Heart left ventricle (tissue), 13 donors: ENCODE measurements at regions not wholly inside any gene's neighbourhood (a gene's known extent, or its start where the extent isn't known, plus 50 kb on each side); places are given as distances from the start of the nearest gene placed in this dataset.

Experiments
- POLR2A ChIP-seq, 2 donors: fragments of 450-650 bp; IDR thresholded peaks; one replicate each; pipeline ENCODE4 v1.6.1; 2017; ENCODE audit warnings: antibody characterized with exemption in 2 of 2, mild to moderate bottlenecking in 2 of 2, moderate library complexity in 2 of 2
- TF ChIP-seq, protein P1 (sequence below), 12 donors: fragments of 200-600 bp; sonication (generic) in 4 of 12; IDR thresholded peaks; one replicate each; pipeline versions ENCODE4 v1.5.0 to v1.8.0; 2018 to 2022; ENCODE audit warnings: antibody characterized with exemption in 12 of 12, mild to moderate bottlenecking in 5 of 12
- donor health status: ischemic (EF 13 %, LVEDD 7.1; RV severe dilation, severe dysfunction).
- donor health status: DM: no; HTN: yes; CAD: no.
- donor health status: DM: no; HTN: no; CAD: no.
- donor health status: ischemic (EF 25% LVEDD 6.9; RV normal size, moderate dysfunction).
- donor health status: ischemic (EF 25% LVEDD 5.7; RV mildly dilated, moderate dysfunction).
- donor health status: ischemic (EF 35%, LVEDD 5.7; RV mildly dilated, moderate dysfunction).
- donor health status: nonischemic (EF 11% LVEDD 7.7; RV severe dilation, severe dysfunction).
- donor health status: DM: yes; HTN: yes; CAD: no.
- donor health status: PGD.
- donor health status: ischemic (EF 29% LVEDD 5.4; RV normal size, mild dysfunction).
- donor health status: nonischemic (EF 23%, LVEDD 6.1; RV moderate dilation, normal function).

DNA sequence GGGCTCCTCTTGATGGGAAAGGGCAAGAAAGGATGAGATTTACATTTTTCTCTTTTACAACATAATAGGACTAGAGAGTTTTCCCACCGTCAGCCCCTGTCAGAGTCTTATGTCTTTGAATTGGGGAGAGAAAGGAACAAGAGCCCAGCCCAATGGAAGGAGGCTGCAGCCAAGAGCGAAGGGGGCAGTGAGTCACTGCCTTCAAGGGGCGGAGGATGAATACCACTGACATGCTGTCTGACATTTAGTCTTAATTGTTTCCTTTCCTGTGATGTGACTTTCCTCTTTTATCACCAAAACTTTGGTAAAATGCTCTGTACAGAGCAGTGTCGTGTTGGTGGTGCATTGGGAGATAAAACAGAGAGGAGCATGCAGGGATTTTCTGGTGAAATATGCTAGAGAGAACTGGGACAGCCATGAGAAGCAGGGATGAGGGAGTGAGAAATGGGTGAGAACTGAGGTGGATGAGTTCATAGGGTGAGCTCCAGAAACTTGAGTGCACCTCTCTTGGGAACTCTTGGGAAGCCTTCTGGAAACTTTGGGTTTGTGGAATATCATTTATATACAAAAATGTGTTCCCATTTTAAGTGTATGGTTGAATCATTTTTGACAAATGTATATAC, 179.9 kb upstream of the FGGY start:
- no peak for TF ChIP-seq POLR2A (IDR thresholded peaks at IDR 0.05)
- TF ChIP-seq, protein P1, sequence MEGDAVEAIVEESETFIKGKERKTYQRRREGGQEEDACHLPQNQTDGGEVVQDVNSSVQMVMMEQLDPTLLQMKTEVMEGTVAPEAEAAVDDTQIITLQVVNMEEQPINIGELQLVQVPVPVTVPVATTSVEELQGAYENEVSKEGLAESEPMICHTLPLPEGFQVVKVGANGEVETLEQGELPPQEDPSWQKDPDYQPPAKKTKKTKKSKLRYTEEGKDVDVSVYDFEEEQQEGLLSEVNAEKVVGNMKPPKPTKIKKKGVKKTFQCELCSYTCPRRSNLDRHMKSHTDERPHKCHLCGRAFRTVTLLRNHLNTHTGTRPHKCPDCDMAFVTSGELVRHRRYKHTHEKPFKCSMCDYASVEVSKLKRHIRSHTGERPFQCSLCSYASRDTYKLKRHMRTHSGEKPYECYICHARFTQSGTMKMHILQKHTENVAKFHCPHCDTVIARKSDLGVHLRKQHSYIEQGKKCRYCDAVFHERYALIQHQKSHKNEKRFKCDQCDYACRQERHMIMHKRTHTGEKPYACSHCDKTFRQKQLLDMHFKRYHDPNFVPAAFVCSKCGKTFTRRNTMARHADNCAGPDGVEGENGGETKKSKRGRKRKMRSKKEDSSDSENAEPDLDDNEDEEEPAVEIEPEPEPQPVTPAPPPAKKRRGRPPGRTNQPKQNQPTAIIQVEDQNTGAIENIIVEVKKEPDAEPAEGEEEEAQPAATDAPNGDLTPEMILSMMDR (IDR thresholded peaks at IDR 0.05): no peak
